Stimulated activated memory B cell treated with anti-CD40 and anti-IgM and Interleukin-4, amounts not matched to agents 10 μg/mL and 1 μg/mL and 100 μg/mL, for 72 hours (primary cell): ENCODE measurements at regions not wholly inside any gene's neighbourhood (a gene's known extent, or its start where the extent isn't known, plus 50 kb on each side); places are given as distances from the start of the nearest gene placed in this dataset.

ENCODE experiments used
- ATAC-seq: fragments of 150-1000 bp; cut with Tn5 transposase; 2 replicates; pipeline ENCODE4 v1.10.0; 2021
- H3K27ac Mint-ChIP-seq: one replicate; pipeline ENCODE4 v1.8.0; 2022; ENCODE audit warnings: mild to moderate bottlenecking, mixed read lengths
- H3K27me3 Mint-ChIP-seq: one replicate; pipeline ENCODE4 v1.8.0; 2022; ENCODE audit warnings: mixed read lengths
- H3K36me3 Mint-ChIP-seq: one replicate; pipeline ENCODE4 v1.8.0; 2022; ENCODE audit warnings: mixed read lengths
- H3K4me1 Mint-ChIP-seq: one replicate; pipeline ENCODE4 v1.8.0; 2022; ENCODE audit warnings: mixed read lengths
- H3K4me3 Mint-ChIP-seq: one replicate; pipeline ENCODE4 v1.8.0; 2022; ENCODE audit warnings: mild to moderate bottlenecking, moderate library complexity, mixed read lengths
- H3K9me3 Mint-ChIP-seq: one replicate; pipeline ENCODE4 v1.8.0; 2022; ENCODE audit warnings: mixed read lengths

DNA sequence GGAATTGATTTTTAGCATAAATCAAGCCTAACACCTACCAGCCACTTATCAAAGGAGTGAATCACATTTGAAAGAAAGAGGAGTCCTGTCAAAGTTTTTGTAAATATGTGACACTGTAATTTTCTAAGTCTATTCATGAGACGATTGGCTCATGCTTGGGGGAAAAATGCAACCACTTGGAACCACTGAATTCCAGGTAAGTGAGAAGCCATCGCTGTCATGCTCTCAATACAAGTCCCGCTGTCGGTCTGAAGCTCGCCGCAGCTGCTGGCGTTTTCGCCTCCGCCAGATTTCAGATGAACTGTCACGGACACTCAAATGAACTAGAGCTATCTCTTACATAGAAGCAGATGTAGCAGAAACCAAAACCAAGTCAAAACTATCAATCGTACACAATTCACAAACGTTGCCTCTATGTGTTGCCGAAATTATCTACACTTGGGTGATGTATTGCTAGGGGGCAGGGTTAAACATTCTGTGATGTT lies 279.8 kb upstream of the FZD8 start:
- no peaks in the 10 kb centered on the region for H3K9me3 Mint-ChIP-seq

DNA sequence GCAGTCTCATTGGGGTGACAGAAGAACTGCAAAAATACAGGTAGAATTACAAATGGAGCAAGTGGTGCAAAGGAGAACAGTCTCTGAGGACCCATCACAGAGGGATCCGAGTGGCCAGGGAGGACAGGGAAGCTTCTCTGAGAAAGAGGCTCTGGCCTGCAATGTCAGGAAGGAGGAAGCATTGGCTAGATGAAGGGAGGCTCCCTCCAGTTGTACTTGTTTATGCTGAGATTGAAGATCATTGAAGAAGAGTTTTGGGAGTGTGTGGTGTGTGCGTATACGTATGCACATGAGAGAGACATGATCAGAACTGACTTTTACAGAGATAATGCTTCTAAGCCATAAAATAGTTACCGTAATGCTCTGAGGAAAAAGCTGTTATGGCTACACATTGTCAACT lies 274.7 kb upstream of the FZD8 start:
- no peak for ATAC-seq
- Mint-ChIP-seq H3K27me3 (no peaks in the 10 kb centered on the region), H3K36me3 (no peaks in the 10 kb centered on the region), H3K4me3 (no peak overlapping the region), H3K9me3 (no peaks in the 10 kb centered on the region), H3K27ac (no peak overlapping the region), H3K4me1 (no peaks in the 10 kb centered on the region)

More for the DNA sequence above, 279.8 kb upstream of the FZD8 start:
- Mint-ChIP-seq H3K27me3 (no peaks in the 10 kb centered on the region), H3K4me1 (no peaks in the 10 kb centered on the region), H3K27ac (no peak overlapping the region), H3K36me3 (no peaks in the 10 kb centered on the region), H3K4me3 (no peak overlapping the region)
- ATAC-seq, result no peak

DNA sequence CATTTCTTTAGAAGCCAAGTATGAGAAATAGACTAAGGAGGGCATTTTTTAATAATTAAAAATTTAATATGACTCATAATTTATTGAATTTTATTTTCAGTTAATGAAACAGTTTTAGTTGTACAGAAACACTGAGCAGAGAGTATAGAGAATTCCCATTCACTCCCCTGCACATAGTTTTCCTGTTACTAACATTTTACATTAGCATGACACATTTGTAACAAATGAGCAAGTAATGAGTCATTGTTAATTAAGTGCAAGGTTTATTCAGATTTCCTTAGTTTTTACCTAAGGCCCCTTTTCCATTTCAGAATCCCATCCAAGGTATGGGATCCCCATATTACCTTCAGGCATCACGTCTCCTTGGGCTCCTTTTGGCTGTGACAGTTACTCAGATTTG lies 271.5 kb upstream of the FZD8 start:
- no peaks in the 10 kb centered on the region for H3K27me3 Mint-ChIP-seq
- H3K4me1 Mint-ChIP-seq, result no peaks in the 10 kb centered on the region
- no peak overlapping the region for H3K4me3 Mint-ChIP-seq
- ATAC-seq, result no peak
- H3K9me3 Mint-ChIP-seq, result no peaks in the 10 kb centered on the region
- no peaks in the 10 kb centered on the region for H3K36me3 Mint-ChIP-seq
- H3K27ac Mint-ChIP-seq, result no peak overlapping the region

DNA sequence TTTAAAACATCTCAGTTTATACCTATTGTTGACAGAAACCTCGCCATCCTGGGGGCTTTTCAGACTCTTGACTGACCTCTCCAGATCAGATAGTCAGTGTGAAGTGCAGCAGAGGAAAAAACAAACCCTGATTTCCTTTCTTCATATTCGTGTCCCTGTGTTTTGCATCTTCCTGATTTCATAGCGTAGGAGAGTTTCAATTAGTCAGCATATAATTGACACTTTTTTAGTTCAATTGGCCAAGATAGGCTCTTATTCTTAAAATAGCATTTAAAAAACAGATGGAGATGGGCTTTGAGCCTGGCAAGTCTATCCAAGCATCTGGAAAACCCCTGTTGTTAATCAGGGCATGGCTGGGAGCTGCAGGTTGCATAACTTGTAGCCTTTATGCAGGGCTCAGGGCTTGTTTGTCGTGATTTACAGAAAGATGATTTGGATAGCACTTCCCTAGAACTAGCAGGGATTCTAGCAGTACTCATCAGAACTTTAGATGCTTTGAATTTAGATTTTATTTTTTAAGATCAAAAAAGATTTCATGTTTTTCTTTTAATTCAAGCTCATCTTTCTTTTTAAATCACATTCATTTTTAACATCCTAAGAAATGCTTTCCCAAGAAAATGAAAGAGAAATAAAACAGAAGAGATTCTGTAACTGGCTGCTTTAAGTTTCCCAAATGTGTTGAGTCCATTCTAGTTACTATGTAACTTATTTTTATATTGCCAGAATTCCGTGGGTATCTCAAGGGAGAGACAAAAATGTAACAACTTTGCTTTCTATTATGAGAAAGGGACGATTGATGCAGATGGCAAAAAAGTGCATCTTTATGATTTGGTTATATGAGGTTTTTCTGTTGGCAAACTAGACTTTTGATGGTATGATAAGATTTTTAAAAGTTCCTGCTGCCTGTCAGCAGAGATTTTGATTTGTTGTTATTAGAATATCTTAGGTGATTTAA lies 270.8 kb upstream of the FZD8 start:
- Mint-ChIP-seq H3K9me3 (no peaks in the 10 kb centered on the region), H3K36me3 (no peaks in the 10 kb centered on the region), H3K27ac (no peak overlapping the region), H3K4me3 (no peak overlapping the region), H3K4me1 (no peaks in the 10 kb centered on the region), H3K27me3 (no peaks in the 10 kb centered on the region)
- no peak for ATAC-seq

DNA sequence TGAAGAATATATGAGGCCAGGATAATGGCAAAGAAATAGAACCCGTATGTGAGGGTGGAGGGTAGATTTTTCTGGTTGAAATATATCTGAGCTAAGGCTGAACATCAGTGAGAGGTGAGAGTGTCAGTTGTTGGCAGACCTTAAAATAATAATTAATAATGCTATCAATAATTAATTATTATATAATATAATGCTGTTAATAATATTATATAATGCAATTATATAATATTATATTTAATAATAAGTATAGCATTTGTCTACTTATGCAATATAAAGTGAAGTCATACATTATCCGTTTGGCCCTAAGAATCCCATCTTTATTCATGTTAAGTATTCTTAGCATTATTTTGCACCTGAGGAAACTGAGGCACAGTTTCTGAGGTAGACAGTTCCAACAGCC lies 269.9 kb upstream of the FZD8 start:
- H3K36me3 Mint-ChIP-seq, result no peaks in the 10 kb centered on the region
- no peak overlapping the region for H3K27ac Mint-ChIP-seq
- no peak overlapping the region for H3K4me3 Mint-ChIP-seq
- H3K4me1 Mint-ChIP-seq, result no peaks in the 10 kb centered on the region
- H3K9me3 Mint-ChIP-seq, result no peaks in the 10 kb centered on the region
- ATAC-seq, result no peak
- no peaks in the 10 kb centered on the region for H3K27me3 Mint-ChIP-seq

DNA sequence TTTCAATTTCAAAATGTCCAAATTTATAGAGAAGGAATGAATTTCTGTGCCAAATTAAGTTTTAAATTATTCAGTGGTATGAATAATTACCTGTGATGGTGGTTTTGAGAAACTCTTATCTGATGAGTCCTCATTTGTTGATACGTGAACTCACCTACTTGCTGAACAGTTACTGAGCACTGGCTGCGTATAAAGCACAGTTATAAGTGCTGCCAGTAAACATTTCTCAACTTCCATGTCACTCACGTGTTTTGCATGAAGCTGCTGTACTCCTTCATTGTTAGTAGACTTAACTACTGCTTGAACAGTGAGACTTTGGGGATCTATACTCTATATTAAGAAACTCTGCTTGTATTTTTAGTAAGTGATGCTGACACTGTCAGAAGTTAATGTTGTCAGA lies 269.1 kb upstream of the FZD8 start:
- Mint-ChIP-seq H3K27me3 (no peaks in the 10 kb centered on the region), H3K27ac (no peak overlapping the region), H3K4me3 (no peak overlapping the region), H3K4me1 (no peaks in the 10 kb centered on the region), H3K36me3 (no peaks in the 10 kb centered on the region), H3K9me3 (no peaks in the 10 kb centered on the region)
- ATAC-seq, result no peak

DNA sequence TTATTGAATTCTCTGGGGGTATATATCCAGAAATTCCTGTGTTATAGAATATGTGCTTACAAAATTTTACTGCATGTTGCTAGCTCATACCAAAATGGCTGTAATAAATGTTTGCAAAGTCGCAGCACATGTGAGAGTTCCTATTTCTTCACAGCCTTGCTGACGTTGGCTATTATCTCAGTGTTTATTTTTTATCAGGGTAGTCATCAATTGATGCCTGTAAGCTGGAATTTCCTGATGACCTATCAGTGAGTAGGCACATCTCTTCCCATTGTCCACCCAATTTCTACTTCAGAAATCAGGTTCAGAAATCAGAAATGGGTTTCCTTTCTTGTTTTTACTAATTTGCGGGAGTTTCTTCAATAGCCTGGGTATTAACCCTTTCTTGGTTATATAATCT lies 268.1 kb upstream of the FZD8 start:
- Mint-ChIP-seq H3K9me3 (no peaks in the 10 kb centered on the region), H3K27ac (no peak overlapping the region), H3K4me3 (no peak overlapping the region), H3K36me3 (no peaks in the 10 kb centered on the region), H3K27me3 (no peaks in the 10 kb centered on the region), H3K4me1 (no peaks in the 10 kb centered on the region)
- no peak for ATAC-seq

DNA sequence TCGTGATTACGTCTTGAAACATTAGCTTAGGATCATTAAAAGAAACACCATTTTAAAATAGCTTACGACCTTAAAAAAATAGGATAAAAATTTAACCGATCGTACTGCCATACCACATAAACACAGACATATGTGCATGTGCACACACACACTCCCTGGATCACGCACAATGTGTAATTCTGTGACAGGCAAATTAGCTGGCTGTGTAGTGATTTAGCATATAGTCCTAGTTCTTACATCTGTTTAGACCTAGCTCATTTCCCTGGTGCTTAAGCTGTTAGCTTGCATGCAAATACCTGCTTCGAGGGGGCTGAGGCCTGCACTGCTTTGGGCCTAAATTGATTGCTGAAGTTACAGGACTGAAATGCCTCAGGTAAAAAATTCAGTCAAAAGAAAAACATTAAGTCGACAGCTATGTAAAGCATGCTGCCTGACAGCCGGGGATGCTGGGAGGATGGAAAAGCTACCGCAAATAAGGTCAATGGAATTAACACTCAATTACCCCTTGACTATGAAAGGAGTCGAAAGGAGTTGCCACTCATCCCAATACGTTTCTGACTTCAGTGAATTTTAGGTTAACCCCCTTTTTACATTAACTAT lies 267.1 kb upstream of the FZD8 start:
- Mint-ChIP-seq H3K9me3 (no peaks in the 10 kb centered on the region), H3K4me1 (no peaks in the 10 kb centered on the region), H3K27me3 (no peaks in the 10 kb centered on the region), H3K4me3 (no peak overlapping the region), H3K36me3 (no peaks in the 10 kb centered on the region), H3K27ac (no peak overlapping the region)
- ATAC-seq, result no peak

DNA sequence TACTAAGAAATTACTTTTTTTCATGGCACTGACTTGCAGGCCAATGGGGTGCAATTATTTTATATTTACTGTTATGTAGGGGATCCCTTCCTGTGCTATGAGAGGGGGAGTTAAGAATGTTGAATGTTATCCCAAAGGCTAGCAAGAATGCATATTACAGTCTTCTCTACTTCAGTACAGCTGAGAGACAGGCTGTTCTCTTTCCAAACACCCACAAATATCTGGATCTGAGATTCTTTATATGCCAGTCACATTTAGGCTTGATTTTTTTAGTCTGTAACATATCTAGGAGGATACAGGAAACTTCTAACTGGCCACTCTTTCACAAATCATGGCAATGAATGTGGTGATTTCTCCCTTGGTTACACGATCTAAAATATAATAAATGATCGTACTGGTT lies 266.4 kb upstream of the FZD8 start:
- Mint-ChIP-seq H3K27me3 (no peaks in the 10 kb centered on the region), H3K27ac (no peak overlapping the region), H3K9me3 (no peaks in the 10 kb centered on the region), H3K36me3 (no peaks in the 10 kb centered on the region), H3K4me1 (no peaks in the 10 kb centered on the region), H3K4me3 (no peak overlapping the region)
- no peak for ATAC-seq

DNA sequence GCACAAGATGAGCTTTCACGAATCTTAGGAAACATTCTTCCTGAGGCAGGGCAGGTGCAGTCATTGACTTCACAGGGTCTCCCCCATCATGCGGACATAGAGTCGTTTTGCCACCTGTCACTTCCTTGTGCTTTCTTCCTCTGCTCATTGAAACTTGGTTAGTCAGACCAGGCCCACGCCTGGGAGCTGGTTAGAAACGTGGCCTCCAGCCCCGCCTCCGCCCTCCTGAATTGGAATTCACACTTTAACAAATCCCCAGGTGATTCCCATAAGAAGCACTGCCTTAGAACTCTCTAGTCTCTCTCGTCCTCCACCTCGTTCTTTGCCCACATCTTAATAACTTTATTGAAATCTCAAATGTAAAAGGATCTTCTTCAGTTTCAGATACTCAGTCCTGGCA lies 265.5 kb upstream of the FZD8 start:
- no peak for ATAC-seq
- no peaks in the 10 kb centered on the region for H3K9me3 Mint-ChIP-seq
- no peaks in the 10 kb centered on the region for H3K36me3 Mint-ChIP-seq
- H3K4me3 Mint-ChIP-seq, result no peak overlapping the region
- H3K27ac Mint-ChIP-seq, result no peak overlapping the region
- no peaks in the 10 kb centered on the region for H3K4me1 Mint-ChIP-seq
- H3K27me3 Mint-ChIP-seq, result no peaks in the 10 kb centered on the region

DNA sequence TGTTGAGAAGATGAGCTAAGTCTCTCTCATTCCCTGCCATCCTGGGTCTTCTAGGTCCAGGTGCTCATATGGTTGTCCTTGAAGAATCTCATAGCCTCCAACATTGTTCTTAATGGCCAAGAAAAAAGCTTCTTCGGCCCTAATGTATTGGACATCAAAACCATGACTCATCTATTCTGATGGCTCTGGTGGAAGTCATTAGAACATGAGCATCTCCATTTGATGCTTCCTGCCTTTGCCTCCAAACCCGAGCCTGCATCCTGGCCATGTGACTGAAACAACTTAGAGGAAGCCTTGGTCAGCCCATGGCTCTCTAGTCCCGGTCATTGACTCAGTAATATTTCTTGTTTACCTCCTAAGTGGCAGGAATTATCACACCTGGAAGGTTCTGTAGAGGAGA lies 264.1 kb upstream of the FZD8 start:
- no peak for ATAC-seq
- Mint-ChIP-seq H3K4me3 (no peak overlapping the region), H3K4me1 (no peaks in the 10 kb centered on the region), H3K27me3 (no peaks in the 10 kb centered on the region), H3K36me3 (no peaks in the 10 kb centered on the region), H3K27ac (no peak overlapping the region), H3K9me3 (no peaks in the 10 kb centered on the region)

DNA sequence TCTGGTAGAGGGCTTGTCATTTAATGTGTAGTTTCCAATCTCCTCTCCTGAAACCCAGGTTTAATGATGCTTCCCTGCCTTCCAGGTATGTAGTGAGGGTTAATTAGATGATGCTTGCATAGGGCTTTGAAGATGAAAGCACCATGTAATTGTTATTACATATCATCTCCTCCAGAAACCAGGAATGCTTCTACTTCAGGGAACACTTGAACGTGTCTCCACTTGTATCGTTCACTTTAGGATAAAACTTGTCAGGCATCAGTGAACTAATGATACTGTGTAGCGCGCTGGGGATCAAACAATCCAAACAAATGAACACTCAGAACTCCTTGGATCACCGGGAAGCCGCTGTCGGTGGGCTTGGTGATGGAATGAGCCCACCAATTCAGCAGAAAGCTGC lies 260.9 kb upstream of the FZD8 start:
- ATAC-seq, result no peak
- no peaks in the 10 kb centered on the region for H3K27me3 Mint-ChIP-seq
- H3K9me3 Mint-ChIP-seq, result no peaks in the 10 kb centered on the region
- no peaks in the 10 kb centered on the region for H3K4me1 Mint-ChIP-seq
- no peak overlapping the region for H3K27ac Mint-ChIP-seq
- H3K36me3 Mint-ChIP-seq, result no peaks in the 10 kb centered on the region
- no peak overlapping the region for H3K4me3 Mint-ChIP-seq

DNA sequence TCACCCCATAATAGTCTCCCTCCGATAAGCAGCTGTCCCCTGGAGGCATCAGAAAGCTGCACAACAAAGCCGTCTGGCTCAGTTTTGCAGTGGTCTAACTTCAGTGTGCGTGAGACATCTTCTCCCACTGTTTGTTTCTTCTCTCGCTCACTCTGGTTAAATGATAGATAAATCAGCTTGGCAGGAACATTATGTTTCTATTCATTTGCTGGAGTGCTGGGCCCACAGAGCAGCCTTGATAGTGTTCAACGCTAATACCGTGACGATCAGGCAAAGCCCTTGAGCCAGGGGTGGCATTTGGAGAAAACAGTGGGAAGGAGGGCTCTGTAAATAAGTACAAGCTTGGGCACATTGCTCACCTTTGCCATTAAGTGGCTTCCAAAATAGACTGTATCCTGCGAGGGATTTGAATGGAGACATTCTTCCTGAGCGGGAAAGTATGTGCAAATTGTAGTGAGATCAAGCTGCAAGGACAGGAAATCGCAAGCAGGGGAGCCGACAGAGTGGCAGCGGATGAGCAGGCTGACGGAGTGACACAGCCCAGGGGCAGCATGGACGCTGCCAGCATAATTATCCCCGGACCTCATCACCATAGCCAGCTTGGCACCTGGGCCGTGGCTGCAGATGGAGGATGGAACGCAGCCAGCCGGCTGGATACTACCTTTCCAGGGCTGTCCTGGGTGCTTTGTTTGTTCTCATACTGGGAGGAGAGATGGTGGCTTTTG lies 256.8 kb upstream of the FZD8 start:
- peaks cover 5% of the 10 kb centered on the region for H3K9me3 Mint-ChIP-seq
- H3K4me1 Mint-ChIP-seq, result no peaks in the 10 kb centered on the region
- H3K36me3 Mint-ChIP-seq, result no peaks in the 10 kb centered on the region
- H3K4me3 Mint-ChIP-seq, result no peak overlapping the region
- ATAC-seq, result no peak
- H3K27me3 Mint-ChIP-seq, result no peaks in the 10 kb centered on the region
- no peak overlapping the region for H3K27ac Mint-ChIP-seq

DNA sequence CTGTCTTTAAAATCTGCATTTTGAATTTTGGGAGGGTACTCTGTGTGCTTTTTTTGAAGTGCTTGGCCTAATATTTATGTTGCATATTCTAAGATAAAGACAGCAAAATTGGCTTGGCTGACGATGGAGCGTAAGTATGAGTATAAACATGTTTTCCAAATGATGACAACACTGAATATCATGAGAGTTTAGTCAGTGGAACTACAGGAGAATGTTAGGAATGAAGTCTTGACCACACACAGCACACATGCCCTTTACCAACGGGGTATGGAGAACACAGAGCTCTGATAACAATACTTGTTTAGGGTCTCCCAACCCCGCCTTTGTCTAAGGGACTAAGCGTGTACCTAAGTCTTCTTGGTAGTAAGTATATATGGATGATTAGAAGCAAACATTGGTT lies 253.9 kb upstream of the FZD8 start:
- no peaks in the 10 kb centered on the region for H3K4me1 Mint-ChIP-seq
- H3K4me3 Mint-ChIP-seq, result no peak overlapping the region
- no peak for ATAC-seq
- no peaks in the 10 kb centered on the region for H3K27me3 Mint-ChIP-seq
- H3K9me3 Mint-ChIP-seq, result peaks cover 5% of the 10 kb centered on the region
- H3K27ac Mint-ChIP-seq, result no peak overlapping the region
- H3K36me3 Mint-ChIP-seq, result no peaks in the 10 kb centered on the region

DNA sequence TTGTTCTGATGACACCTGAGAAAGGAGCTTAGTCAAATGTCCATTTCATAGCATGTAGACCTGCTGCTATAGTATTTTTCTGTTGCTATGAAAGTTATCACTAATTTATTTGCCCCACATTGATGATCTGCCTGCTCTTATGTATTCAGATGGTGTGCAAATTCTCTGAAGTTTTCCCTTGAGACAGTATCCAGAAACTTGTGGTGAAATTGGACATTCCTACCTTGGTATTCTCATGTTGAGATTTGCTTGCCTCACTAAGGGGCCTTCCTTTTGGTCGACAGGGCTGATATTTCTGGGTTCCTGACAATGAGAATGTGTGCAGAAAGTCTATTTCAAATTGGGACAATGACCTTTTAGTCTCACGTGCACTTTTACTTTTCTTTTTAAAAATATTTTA lies 253.2 kb upstream of the FZD8 start:
- no peaks in the 10 kb centered on the region for H3K36me3 Mint-ChIP-seq
- no peak overlapping the region for H3K4me3 Mint-ChIP-seq
- ATAC-seq, result no peak
- H3K27ac Mint-ChIP-seq, result no peak overlapping the region
- peaks cover 5% of the 10 kb centered on the region for H3K9me3 Mint-ChIP-seq
- no peaks in the 10 kb centered on the region for H3K27me3 Mint-ChIP-seq
- H3K4me1 Mint-ChIP-seq, result no peaks in the 10 kb centered on the region
